ENCODE measurements at regions not wholly inside any gene's neighbourhood (a gene's known extent, or its start where the extent isn't known, plus 50 kb on each side); places are given as distances from the start of the nearest gene placed in this dataset.
A peak's percentile ranks its signal among the peaks of the same experiment; 100 is the strongest.

- H2AFZ ChIP-seq = no peak overlapping the region
- no peaks in the 10 kb centered on the region for H3K4me1 ChIP-seq (ENCODE audit: insufficient read depth)
- no peak overlapping the region for H3K4me3 ChIP-seq
- no peaks in the 10 kb centered on the region for H3K36me3 ChIP-seq (replicated peaks; ENCODE audit: insufficient read depth, low read depth)
- H3K9me2 ChIP-seq (replicated peaks; ENCODE audit: insufficient read depth) = no peaks in the 10 kb centered on the region
- DNase-seq (ENCODE audit: low spot score) = peak; percentile 45
- TF ChIP-seq EZH2phosphoT487 (IDR thresholded peaks at IDR 0.05; ENCODE audit: low read depth, severe bottlenecking, unreplicated experiment) (no peak), CTCF (IDR thresholded peaks at IDR 0.05; ENCODE audit: poor library complexity) (peak; percentile 58)
- H3K4me2 ChIP-seq = no peak overlapping the region
- H3K27ac ChIP-seq = no peak overlapping the region
- H3K27me3 ChIP-seq = peaks cover 16% of the 10 kb centered on the region
- H3K9me3 ChIP-seq (ENCODE audit: low read depth) = no peaks in the 10 kb centered on the region
- no peaks in the 10 kb centered on the region for H4K20me1 ChIP-seq (ENCODE audit: insufficient read depth, poor library complexity, severe bottlenecking)
- no peaks in the 10 kb centered on the region for H3K79me2 ChIP-seq
- WGBS (ENCODE audit: low lambda C conversion rate, missing lambda C conversion rate) = 54% methylated on average over 5 of the region's 5 CpGs
Measured at GRCh38 chr12:100733817-100734593, 60.6 kb upstream of the ANO4 start.

DNA sequence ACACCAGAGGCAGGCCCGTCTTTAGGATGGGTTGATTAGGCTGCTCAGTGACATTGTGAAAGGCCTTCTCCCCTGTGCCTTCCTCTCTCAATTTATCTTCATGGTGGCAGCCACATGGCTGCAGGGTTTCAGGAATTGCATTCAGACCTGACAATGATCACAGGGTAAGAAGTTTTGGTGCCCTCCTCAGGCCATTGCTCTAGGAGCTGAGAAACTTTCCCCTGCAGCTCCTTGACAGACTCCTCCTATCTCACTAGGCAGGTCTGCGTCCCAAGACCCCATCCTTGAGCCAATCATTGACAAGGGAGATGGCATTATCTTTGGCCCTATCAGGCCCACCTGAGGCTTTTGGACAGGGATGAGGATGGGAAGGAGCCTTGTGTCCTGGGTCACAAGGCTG lies 57.4 kb upstream of the ANO4 start:
- Histone ChIP-seq H3K4me3 (no peak overlapping the region), H3K4me2 (no peak overlapping the region), H3K4me1 (ENCODE audit: insufficient read depth) (no peaks in the 10 kb centered on the region), H2AFZ (no peak overlapping the region), H3K9me2 (replicated peaks; ENCODE audit: insufficient read depth) (no peaks in the 10 kb centered on the region), H3K9me3 (ENCODE audit: low read depth) (no peaks in the 10 kb centered on the region), H3K27ac (no peak overlapping the region), H3K27me3 (no peaks in the 10 kb centered on the region), H4K20me1 (ENCODE audit: insufficient read depth, poor library complexity, severe bottlenecking) (no peaks in the 10 kb centered on the region), H3K36me3 (replicated peaks; ENCODE audit: insufficient read depth, low read depth) (no peaks in the 10 kb centered on the region), H3K79me2 (no peaks in the 10 kb centered on the region)
- WGBS (ENCODE audit: low lambda C conversion rate, missing lambda C conversion rate) = 68% methylated on average over 2 of the region's 2 CpGs
- DNase-seq (ENCODE audit: low spot score) = no peak
- TF ChIP-seq EZH2 (IDR thresholded peaks at IDR 0.05; ENCODE audit: borderline replicate concordance) (no peak), EZH2phosphoT487 (IDR thresholded peaks at IDR 0.05; ENCODE audit: low read depth, severe bottlenecking, unreplicated experiment) (no peak), CTCF (IDR thresholded peaks at IDR 0.05; ENCODE audit: poor library complexity) (no peak)

- Histone ChIP-seq H3K9me3 (ENCODE audit: low read depth) (no peaks in the 10 kb centered on the region), H3K4me1 (ENCODE audit: insufficient read depth) (no peaks in the 10 kb centered on the region), H2AFZ (no peak overlapping the region), H3K27me3 (no peaks in the 10 kb centered on the region), H3K9me2 (replicated peaks; ENCODE audit: insufficient read depth) (no peaks in the 10 kb centered on the region), H3K27ac (no peak overlapping the region), H3K4me3 (no peak overlapping the region), H3K36me3 (replicated peaks; ENCODE audit: insufficient read depth, low read depth) (no peaks in the 10 kb centered on the region), H3K79me2 (no peaks in the 10 kb centered on the region), H4K20me1 (ENCODE audit: insufficient read depth, poor library complexity, severe bottlenecking) (no peaks in the 10 kb centered on the region), H3K4me2 (no peak overlapping the region)
- no peak for DNase-seq (ENCODE audit: low spot score)
- TF ChIP-seq CTCF (IDR thresholded peaks at IDR 0.05; ENCODE audit: poor library complexity) (no peak), EZH2 (IDR thresholded peaks at IDR 0.05; ENCODE audit: borderline replicate concordance) (no peak), EZH2phosphoT487 (IDR thresholded peaks at IDR 0.05; ENCODE audit: low read depth, severe bottlenecking, unreplicated experiment) (no peak)
- 76% methylated on average over 2 of the region's 2 CpGs for WGBS (ENCODE audit: low lambda C conversion rate, missing lambda C conversion rate)
Measured at GRCh38 chr12:100738086-100738485, 56.5 kb upstream of the ANO4 start.
